Activated CD4-positive, alpha-beta T cell treated with anti-CD3 and anti-CD28 coated beads for 36 hours (primary cell): ENCODE measurements at regions not wholly inside any gene's neighbourhood (a gene's known extent, or its start where the extent isn't known, plus 50 kb on each side); places are given as distances from the start of the nearest gene placed in this dataset.

Experiments
- ATAC-seq: fragments of 200-7000 bp; cut with Tn5 transposase; one replicate; pipeline ENCODE4 v1.10.0; 2021; ENCODE audit warnings: mild to moderate bottlenecking, moderate library complexity
- CTCF ChIA-PET: fragments of 350-600 bp; sonication (Branson Sonifier 250); formaldehyde crosslinking; loops from one replicate; lab custom pipeline; 2021; ENCODE audit warnings: antibody characterized with exemption; lab: Charles Lee
- POLR2A ChIA-PET: fragments of 350-600 bp; sonication (Branson Sonifier 250); formaldehyde crosslinking; loops from one replicate; lab custom pipeline; 2021; ENCODE audit warnings: antibody characterized with exemption, inconsistent platforms; lab: Charles Lee
- DNase-seq: peaks from one replicate; pipeline ENCODE4 v3.0.0-alpha.2; 2020
- H3K27ac Mint-ChIP-seq: one replicate; pipeline ENCODE4 v1.8.0; 2021; ENCODE audit warnings: mixed read lengths
- H3K27me3 Mint-ChIP-seq: one replicate; pipeline ENCODE4 v1.8.0; 2021; ENCODE audit warnings: mixed read lengths
- H3K36me3 Mint-ChIP-seq: one replicate; pipeline ENCODE4 v1.8.0; 2021; ENCODE audit warnings: low read depth, mixed read lengths
- H3K4me1 Mint-ChIP-seq: one replicate; pipeline ENCODE4 v1.8.0; 2021; ENCODE audit warnings: mixed read lengths
- H3K4me3 Mint-ChIP-seq: one replicate; pipeline ENCODE4 v1.8.0; 2021; ENCODE audit warnings: mild to moderate bottlenecking, moderate library complexity, mixed read lengths
- H3K9me3 Mint-ChIP-seq: one replicate; pipeline ENCODE4 v1.8.0; 2021; ENCODE audit warnings: low read depth, mixed read lengths
- intact Hi-C, 2 experiments: fragments of 100-400 bp; cut with DNase I in 1 of 2; cut with micrococcal nuclease in 1 of 2; formaldehyde crosslinking; loops; one replicate each; pipeline versions ENCODE4 v1.14.2 to v1.15.1; 2022 to 2024; cut with DNase I, micrococcal nuclease

DNA sequence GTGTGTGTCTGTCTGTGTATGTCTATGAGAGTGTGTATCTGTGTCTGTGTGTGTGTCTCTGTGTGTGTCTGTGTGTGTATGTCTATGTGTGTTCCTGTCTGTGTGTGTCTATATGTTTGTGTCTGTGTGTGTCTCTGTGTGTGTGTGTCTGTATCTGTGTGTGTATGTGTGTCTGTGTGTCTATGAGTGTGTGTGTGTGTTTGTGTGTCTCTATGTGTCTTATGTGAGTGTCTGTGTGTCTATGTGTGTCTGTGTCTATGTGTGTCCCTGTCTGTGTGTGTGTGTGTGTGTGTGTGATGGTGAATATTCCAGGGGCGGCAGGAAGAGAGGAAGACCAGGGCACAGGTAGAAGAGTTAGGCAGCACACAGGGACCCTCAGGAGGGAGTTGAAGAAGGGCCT lies 173.2 kb downstream of the MYCN start:
- Mint-ChIP-seq H3K27ac (no peak overlapping the region), H3K9me3 (no peaks in the 10 kb centered on the region), H3K27me3 (no peaks in the 10 kb centered on the region), H3K4me1 (no peaks in the 10 kb centered on the region), H3K4me3 (no peak overlapping the region), H3K36me3 (no peaks in the 10 kb centered on the region)
- ChIA-PET POLR2A (no interaction called here), CTCF (no interaction called here)
- intact Hi-C loops = no loop called here
- DNase-seq = no peak
- no peak for ATAC-seq

DNA sequence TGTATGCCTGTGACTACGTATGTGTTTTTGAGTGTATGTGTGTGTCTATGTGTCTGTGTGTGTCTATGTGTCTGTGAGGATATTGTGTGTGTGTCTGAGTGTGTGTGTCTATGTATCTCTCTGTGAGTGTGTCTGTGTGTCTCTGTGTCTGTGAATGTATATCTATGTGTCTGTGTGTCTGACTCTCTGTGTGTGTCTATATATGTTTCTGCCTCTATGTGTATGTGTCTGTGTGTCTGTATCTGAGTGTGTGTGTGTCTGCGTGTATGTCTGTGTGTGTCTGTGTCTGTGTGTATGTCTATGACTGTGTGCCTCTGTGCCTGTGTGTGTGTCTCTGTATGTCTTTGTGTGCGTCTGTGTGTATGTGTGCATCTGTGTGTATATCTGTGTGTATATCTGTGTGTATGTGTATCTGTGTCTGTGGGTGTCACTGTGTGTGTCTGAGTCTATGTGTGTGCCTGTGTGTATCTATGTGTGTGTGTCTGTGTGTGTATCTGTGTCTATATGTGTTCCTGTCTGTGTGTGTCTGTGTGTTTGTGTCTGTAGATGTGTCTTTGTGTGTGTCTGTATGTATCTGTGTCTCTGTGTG lies 172.7 kb downstream of the MYCN start:
- DNase-seq (no peak), ATAC-seq (no peak)
- POLR2A ChIA-PET = no interaction called here
- H3K4me3 Mint-ChIP-seq = no peak overlapping the region
- no peaks in the 10 kb centered on the region for H3K27me3 Mint-ChIP-seq
- CTCF ChIA-PET = no interaction called here
- H3K27ac Mint-ChIP-seq = no peak overlapping the region
- H3K9me3 Mint-ChIP-seq = no peaks in the 10 kb centered on the region
- no peaks in the 10 kb centered on the region for H3K36me3 Mint-ChIP-seq
- intact Hi-C loops = no loop called here
- no peaks in the 10 kb centered on the region for H3K4me1 Mint-ChIP-seq

DNA sequence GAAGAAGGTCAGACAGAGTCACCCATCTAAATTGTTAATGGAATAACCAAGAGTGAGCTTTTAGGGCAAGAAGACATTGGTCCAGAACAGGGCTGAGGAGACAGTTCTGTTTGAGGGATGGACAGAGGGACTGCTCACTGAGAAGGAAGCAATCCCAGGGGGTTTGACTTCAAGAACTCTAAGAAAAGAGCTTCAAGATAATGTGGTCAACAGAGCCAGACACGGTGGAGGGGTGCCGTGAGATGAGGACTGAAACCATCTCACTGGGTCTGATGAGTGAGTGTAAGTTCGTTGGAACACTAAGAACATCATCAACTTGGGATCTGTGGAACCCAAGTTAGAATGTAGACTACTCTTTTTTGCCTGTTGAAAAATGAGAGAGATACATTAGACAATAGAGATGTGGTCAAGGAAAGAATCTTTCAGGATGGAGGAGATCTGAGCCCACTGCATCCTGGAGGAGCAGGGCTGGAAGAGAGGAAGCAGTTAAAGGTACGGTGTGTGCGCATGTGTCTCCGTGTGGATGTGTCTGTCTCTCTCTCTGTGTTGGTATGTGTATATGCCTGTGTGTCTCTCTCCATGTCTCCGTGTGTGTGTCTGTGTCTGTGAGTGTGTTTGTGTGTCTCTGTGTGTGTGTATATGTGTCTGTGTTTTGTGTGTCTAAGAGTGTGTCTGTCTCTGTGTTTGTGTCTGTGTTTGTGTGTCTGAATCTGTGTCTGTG lies 172.1 kb downstream of the MYCN start:
- ATAC-seq (no peak), DNase-seq (no peak)
- Mint-ChIP-seq H3K27me3 (no peaks in the 10 kb centered on the region), H3K4me3 (no peak overlapping the region), H3K9me3 (no peaks in the 10 kb centered on the region), H3K36me3 (no peaks in the 10 kb centered on the region), H3K27ac (no peak overlapping the region), H3K4me1 (no peaks in the 10 kb centered on the region)
- ChIA-PET POLR2A (no interaction called here), CTCF (no interaction called here)
- intact Hi-C loops = no loop called here

DNA sequence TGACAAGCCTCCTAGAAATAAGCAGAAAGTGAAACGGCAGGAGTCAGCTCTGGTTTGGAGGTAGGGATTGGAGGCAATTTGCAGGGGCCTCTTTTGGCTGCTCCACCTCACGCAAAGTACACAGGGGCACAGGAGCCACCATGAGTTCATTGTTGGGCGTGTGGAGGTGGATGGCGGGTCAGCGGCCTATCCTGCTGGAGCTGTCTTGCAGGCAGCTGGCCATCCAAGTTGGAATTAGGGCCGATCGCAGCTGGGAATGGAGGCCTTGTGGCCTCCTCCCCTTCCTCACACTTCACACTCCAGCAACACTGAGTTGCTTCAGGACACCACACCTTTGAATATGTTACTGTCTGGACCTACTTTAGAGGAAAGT lies 171.5 kb downstream of the MYCN start:
- DNase-seq (no peak), ATAC-seq (no peak)
- CTCF ChIA-PET = no interaction called here

DNA sequence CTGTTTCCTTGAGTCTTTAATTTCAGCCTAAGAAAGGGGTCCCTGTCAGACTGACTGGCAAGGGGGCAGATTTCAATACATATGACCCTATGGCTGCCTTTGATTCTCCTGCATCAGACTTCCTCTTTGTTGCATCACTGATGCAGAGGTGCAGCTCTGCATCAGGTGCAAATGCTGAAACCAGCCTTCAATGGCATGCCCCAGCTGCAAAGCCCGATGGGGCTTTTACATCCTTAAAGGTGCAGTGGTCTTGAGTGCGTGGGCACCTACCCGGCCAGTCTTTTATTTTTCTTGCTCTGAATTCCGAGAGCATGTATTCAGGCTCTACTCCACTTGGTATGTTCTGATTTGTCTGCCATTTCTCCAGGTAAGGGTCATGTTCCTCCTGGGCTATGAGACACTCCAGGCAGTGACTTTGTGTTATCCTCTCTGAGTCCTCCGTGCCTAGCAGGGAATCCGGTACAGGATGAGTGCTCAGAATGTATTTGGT lies 169.5 kb downstream of the MYCN start:
- no peaks in the 10 kb centered on the region for H3K36me3 Mint-ChIP-seq
- no peak overlapping the region for H3K27ac Mint-ChIP-seq
- CTCF ChIA-PET = no interaction called here
- no peak overlapping the region for H3K4me3 Mint-ChIP-seq
- DNase-seq (no peak), ATAC-seq (no peak)
- POLR2A ChIA-PET = no interaction called here
- H3K4me1 Mint-ChIP-seq = no peaks in the 10 kb centered on the region
- no peaks in the 10 kb centered on the region for H3K9me3 Mint-ChIP-seq
- H3K27me3 Mint-ChIP-seq = no peaks in the 10 kb centered on the region
- intact Hi-C loops = no loop called here

More for the DNA sequence above, 171.5 kb downstream of the MYCN start:
- POLR2A ChIA-PET = no interaction called here
- no peak overlapping the region for H3K27ac Mint-ChIP-seq
- no peaks in the 10 kb centered on the region for H3K9me3 Mint-ChIP-seq
- no peaks in the 10 kb centered on the region for H3K4me1 Mint-ChIP-seq
- intact Hi-C loops = no loop called here
- no peaks in the 10 kb centered on the region for H3K36me3 Mint-ChIP-seq
- H3K27me3 Mint-ChIP-seq = no peaks in the 10 kb centered on the region
- H3K4me3 Mint-ChIP-seq = no peak overlapping the region

DNA sequence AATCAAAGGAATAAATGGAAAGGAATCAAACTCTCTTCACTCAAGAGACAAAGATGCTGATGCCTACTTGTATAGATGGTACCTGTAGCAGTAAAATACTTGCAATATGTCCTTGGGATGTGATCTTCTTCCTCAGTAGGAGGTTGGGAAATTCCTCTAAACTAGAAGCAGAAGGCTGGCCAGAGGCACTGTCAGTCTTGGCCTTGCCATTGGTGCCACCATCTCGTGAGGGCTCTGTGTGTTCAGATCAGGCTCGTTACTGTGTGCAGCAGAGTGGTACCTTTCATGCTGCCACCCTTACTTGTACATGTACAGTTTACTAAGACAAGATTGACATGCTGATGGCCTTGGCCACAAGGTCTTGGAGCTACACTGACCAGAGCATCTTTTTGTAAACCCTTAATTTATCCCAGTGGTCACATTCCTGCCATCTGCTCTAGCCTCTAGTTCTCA lies 169.0 kb downstream of the MYCN start:
- no peaks in the 10 kb centered on the region for H3K36me3 Mint-ChIP-seq
- POLR2A ChIA-PET = no interaction called here
- H3K4me1 Mint-ChIP-seq = no peaks in the 10 kb centered on the region
- DNase-seq (no peak), ATAC-seq (no peak)
- H3K9me3 Mint-ChIP-seq = no peaks in the 10 kb centered on the region
- H3K4me3 Mint-ChIP-seq = no peak overlapping the region
- H3K27ac Mint-ChIP-seq = no peak overlapping the region
- intact Hi-C loops = no loop called here
- CTCF ChIA-PET = no interaction called here
- H3K27me3 Mint-ChIP-seq = no peaks in the 10 kb centered on the region

DNA sequence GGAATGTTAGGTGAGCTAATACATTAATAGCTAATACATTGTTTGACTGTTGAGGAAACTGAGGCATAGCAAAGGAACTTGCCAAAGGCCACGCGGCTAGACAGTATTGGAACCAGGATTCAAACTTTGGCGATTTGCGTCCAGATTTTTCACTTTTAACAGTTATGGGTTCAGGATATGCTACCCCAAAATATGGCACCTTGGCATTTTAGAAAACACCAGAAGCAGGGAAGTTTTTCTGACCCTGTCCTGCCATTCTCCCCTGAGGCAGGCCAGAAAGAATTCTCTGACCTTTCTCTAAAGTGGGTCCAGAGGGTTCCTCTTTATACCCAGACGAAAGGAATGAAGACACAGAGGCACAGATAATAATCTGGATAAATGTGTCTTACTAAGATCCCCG lies 166.9 kb downstream of the MYCN start:
- intact Hi-C loops = no loop called here
- Mint-ChIP-seq H3K36me3 (no peaks in the 10 kb centered on the region), H3K27ac (no peak overlapping the region), H3K4me1 (no peaks in the 10 kb centered on the region), H3K27me3 (no peaks in the 10 kb centered on the region), H3K9me3 (no peaks in the 10 kb centered on the region), H3K4me3 (no peak overlapping the region)
- POLR2A ChIA-PET = no interaction called here
- ATAC-seq (no peak), DNase-seq (no peak)
- CTCF ChIA-PET = no interaction called here

DNA sequence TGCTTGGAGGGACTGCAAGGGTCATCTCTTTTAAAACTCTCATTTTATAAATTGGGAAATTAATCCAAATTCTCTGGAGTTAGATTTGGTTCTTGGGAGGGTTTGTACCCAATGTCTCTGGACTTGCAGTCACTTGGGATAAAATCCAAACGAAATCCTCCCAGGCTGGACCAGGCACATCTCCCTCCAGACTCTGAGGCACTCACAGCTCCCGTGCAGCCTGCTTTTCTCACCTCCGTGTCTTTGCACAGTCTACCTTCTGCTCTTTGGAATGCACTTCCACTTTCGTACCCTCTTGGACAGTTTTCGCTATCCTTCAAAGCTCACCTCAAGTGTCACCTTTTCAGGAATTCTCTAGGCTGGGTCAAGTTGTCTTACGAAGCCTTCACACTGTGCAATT lies 166.3 kb downstream of the MYCN start:
- H3K27me3 Mint-ChIP-seq = no peaks in the 10 kb centered on the region
- POLR2A ChIA-PET = interaction anchor here (0.6 kb wide), 1 partner anchor 62 kb away, joined by 6 read pairs; no protein-coding TSS in a partner anchor
- H3K4me1 Mint-ChIP-seq = no peaks in the 10 kb centered on the region

DNA sequence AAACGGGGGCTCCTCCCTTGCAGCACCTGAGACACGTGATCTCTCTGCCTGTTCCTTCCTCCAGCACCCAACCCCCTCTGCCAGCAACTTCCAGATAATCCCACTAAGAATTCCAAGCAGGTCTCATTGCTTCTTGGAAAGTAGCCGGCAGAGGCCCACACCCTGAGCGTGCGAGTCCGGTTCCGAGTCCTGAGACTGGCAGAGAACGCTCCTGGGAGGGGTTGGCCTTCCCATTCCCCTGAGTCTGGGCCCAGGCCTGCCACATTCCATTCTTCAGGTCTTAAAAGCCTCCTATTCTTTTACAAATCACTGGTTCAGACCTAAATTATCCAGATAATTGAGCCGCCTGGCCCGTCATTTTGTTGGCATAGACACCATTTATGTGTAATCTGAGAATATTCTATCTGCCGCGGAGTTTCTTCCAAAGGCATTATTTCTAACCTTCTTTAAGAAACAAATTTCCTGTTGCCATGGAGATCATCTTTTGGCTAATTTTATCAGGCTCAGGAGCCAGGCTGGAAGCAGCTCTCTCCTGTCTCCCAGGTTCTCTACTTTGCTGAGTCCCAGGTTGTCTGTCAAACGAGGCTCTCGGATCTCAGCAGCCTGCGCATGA lies 165.4 kb downstream of the MYCN start:
- intact Hi-C loops = no loop called here
- no peak overlapping the region for H3K27ac Mint-ChIP-seq

More for the DNA sequence above, 166.3 kb downstream of the MYCN start:
- H3K9me3 Mint-ChIP-seq = no peaks in the 10 kb centered on the region
- intact Hi-C loops = no loop called here
- no peak for ATAC-seq
- no peak overlapping the region for H3K27ac Mint-ChIP-seq
- no peaks in the 10 kb centered on the region for H3K36me3 Mint-ChIP-seq
- H3K4me3 Mint-ChIP-seq = no peak overlapping the region
- DNase-seq = no peak
- CTCF ChIA-PET = no interaction called here

DNA sequence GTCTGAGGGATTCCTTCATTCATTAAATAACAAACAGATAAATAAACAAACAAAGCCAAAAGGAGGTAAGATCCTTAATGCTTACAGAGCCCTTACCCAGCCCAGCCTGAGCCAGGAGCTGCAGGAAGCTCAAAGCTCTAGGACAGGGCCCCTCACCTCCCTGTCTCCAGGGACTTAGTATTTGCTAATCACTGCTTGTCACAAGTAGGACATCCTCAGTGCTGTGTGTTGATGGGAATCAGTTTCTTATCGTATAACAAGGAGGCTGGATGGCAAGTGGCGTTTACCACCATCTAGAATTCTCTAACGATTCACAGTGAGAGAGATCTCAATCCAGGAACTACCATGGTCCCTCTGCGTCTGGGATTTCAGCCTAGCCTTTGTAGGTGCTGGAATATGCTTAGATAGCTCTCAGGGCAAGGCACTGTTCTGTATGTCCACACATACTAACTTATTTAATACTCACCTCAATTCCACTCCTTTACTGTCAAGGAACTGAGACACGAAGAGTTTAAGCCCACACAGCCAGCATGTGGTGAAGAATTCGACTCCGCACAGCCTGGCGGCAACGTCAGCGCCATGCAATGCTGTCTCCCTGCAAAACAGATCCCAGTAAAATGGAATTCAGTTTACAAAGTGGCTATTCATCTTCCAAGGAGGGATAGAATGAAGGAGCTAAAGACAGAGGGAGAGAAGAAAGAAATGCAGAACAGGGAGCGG lies 164.8 kb downstream of the MYCN start:
- no peak overlapping the region for H3K27ac Mint-ChIP-seq
- no peaks in the 10 kb centered on the region for H3K27me3 Mint-ChIP-seq
- no peaks in the 10 kb centered on the region for H3K9me3 Mint-ChIP-seq
- CTCF ChIA-PET = no interaction called here
- ATAC-seq (no peak), DNase-seq (no peak)
- no peaks in the 10 kb centered on the region for H3K36me3 Mint-ChIP-seq
- no peak overlapping the region for H3K4me3 Mint-ChIP-seq
- H3K4me1 Mint-ChIP-seq = no peaks in the 10 kb centered on the region
- intact Hi-C loops = no loop called here
- POLR2A ChIA-PET = no interaction called here

More for the DNA sequence above, 165.4 kb downstream of the MYCN start:
- DNase-seq (no peak), ATAC-seq (no peak)
- no peak overlapping the region for H3K4me3 Mint-ChIP-seq
- H3K36me3 Mint-ChIP-seq = no peaks in the 10 kb centered on the region
- no peaks in the 10 kb centered on the region for H3K9me3 Mint-ChIP-seq
- ChIA-PET CTCF (no interaction called here), POLR2A (no interaction called here)
- no peaks in the 10 kb centered on the region for H3K27me3 Mint-ChIP-seq
- no peaks in the 10 kb centered on the region for H3K4me1 Mint-ChIP-seq

DNA sequence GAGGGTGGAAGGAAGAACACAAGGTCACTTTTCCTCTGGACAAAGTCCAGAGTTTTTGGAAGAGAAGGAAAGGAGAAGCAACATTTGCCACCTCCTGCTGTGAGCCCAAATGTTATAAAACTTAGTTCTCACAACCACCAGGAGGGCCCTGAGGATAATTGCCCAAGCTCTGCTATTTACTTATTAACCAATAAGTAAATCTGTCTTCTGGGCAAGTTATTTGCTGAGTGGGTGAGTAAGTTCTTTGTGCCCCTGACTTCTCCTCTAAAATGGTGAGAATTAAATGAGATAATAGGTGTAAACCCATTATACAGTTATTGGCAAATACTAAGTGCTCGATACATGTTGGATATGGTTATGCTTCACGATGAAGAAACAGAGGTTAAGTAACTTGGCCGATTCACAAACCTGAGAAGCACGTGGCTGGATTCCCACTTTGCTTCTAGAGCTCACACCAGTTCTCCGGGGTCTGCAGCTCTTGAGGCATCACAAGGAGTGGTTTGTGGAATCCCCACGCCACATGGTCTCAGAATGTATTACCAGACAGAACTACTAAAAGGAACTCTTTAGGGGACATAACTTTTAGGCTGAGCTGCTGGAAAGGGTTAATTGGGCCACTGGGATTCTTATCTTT lies 164.1 kb downstream of the MYCN start:
- Mint-ChIP-seq H3K36me3 (no peaks in the 10 kb centered on the region), H3K4me3 (no peak overlapping the region), H3K27ac (no peak overlapping the region), H3K4me1 (no peaks in the 10 kb centered on the region), H3K27me3 (no peaks in the 10 kb centered on the region), H3K9me3 (no peaks in the 10 kb centered on the region)
- CTCF ChIA-PET = no interaction called here
- DNase-seq = no peak
- intact Hi-C loops = no loop called here
- no peak for ATAC-seq
- POLR2A ChIA-PET = interaction anchor here (0.6 kb wide), 1 partner anchor 1670 kb away, joined by 3 read pairs; no protein-coding TSS in a partner anchor
